ENCODE measurements at regions not wholly inside any gene's neighbourhood (a gene's known extent, or its start where the extent isn't known, plus 50 kb on each side); places are given as distances from the start of the nearest gene placed in this dataset.
A peak's percentile ranks its signal among the peaks of the same experiment; 100 is the strongest.

- Mint-ChIP-seq H3K27me3 (peaks cover 14 to 26% (median 25%) of the 10 kb centered on the region in 3 donors), H3K27ac (no peak overlapping the region), H3K4me3 (no peak overlapping the region), H3K9me3 (no peaks in the 10 kb centered on the region), H3K36me3 (no peaks in the 10 kb centered on the region), H3K4me1 (no peaks in the 10 kb centered on the region)
- DNase-seq (no peak), ATAC-seq (ENCODE audit: low read depth in 2 of 2) (no peak)
Measured at GRCh38 chr14:61211476-61212255, 69.5 kb downstream of the TMEM30B start.

DNA sequence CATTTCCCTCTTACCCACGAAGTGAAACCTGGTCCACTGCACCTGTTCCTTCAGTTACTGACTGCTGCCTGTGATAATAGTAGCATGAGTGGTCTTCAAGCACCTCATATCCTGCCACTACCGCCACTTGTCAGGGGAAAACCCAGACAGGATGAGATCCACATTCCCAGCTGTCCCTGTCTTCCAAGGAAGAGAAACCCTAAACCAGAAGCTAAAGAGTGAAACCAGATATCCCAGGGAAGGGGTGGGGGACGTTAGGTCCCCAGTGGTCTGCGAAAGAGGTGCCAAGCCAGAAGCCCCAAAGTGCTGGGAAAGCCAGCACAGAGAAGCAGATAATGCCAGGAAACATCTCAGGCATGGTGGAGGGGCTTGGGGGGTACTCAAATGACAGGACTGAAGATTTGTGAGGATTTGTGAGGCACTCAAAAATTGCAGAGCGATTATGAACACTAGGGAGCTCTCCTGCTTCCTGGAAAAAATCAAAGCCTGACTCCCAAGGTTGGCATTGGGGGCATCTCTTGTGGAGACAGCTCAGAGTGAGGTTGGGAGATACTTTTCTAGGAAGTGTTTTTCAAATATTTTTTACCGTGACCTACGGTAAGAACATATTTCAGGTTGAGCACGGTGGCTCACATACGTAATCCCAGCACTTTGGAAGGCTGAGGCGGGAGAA, 77.9 kb downstream of the TMEM30B start:
- DNase-seq (no peak), ATAC-seq (ENCODE audit: low read depth in 2 of 2) (no peak)
- Mint-ChIP-seq H3K27me3 (peaks cover 34 to 42% (median 39%) of the 10 kb centered on the region in 3 donors), H3K36me3 (no peaks in the 10 kb centered on the region), H3K27ac (no peak overlapping the region), H3K4me3 (peak overlapping the region in 1 of 8 donors; percentile 21), H3K4me1 (no peaks in the 10 kb centered on the region), H3K9me3 (peaks cover 0 to 2% (median 0%) of the 10 kb centered on the region in 7 donors)

- ATAC-seq (ENCODE audit: low read depth in 2 of 2) (no peak), DNase-seq (no peak)
- H3K36me3 Mint-ChIP-seq = no peaks in the 10 kb centered on the region
- H3K27me3 Mint-ChIP-seq = peaks cover 37 to 52% (median 48%) of the 10 kb centered on the region in 3 donors
- H3K27ac Mint-ChIP-seq = peak overlapping the region in 1 of 6 donors; percentile 70
- no peaks in the 10 kb centered on the region for H3K4me1 Mint-ChIP-seq
- peaks cover 0 to 2% (median 0%) of the 10 kb centered on the region in 7 donors for H3K9me3 Mint-ChIP-seq
- no peak overlapping the region for H3K4me3 Mint-ChIP-seq
Measured at GRCh38 chr14:61202124-61202523, 79.0 kb downstream of the TMEM30B start.

DNA sequence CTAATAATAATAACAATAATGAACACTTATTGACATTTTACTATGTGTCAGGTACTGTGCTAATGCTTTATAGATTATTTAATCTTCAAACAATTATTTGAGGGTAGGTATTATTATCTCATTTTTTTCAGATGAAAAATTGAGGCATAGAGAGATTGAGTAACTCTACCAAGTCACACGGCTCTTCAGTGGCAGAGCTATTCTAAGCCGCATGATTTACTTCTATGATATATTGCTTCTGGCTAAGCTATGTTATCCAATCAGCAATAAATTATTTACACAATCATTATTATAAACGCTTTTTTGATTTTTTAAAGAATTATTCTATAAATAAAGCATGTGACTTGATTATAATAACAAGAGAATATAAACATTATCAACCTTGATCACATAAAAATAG, 80.0 kb downstream of the TMEM30B start:
- H3K27me3 Mint-ChIP-seq = peaks cover 36 to 55% (median 54%) of the 10 kb centered on the region in 3 donors

GRCh38 chr14:61197416-61197815, 83.7 kb downstream of the TMEM30B start:
- peaks cover 0 to 12% (median 4%) of the 10 kb centered on the region in 7 donors for H3K9me3 Mint-ChIP-seq
- ATAC-seq (ENCODE audit: low read depth in 2 of 2) (no peak), DNase-seq (no peak)
- no peak overlapping the region for H3K4me3 Mint-ChIP-seq
- peaks cover 55 to 60% (median 58%) of the 10 kb centered on the region in 3 donors for H3K27me3 Mint-ChIP-seq
- no peak overlapping the region for H3K27ac Mint-ChIP-seq
- no peaks in the 10 kb centered on the region for H3K4me1 Mint-ChIP-seq
- H3K36me3 Mint-ChIP-seq = peaks cover 0 to 10% of the 10 kb centered on the region in 2 donors

More for the DNA sequence above, 80.0 kb downstream of the TMEM30B start:
- Mint-ChIP-seq H3K4me3 (no peak overlapping the region), H3K27ac (no peak overlapping the region), H3K4me1 (no peaks in the 10 kb centered on the region), H3K9me3 (peaks cover 0 to 2% (median 0%) of the 10 kb centered on the region in 7 donors), H3K36me3 (no peaks in the 10 kb centered on the region)
- DNase-seq (no peak), ATAC-seq (ENCODE audit: low read depth in 2 of 2) (no peak)

- Mint-ChIP-seq H3K4me1 (no peaks in the 10 kb centered on the region), H3K27ac (peak overlapping the region in 1 of 6 donors; percentile 6), H3K36me3 (peaks cover 0 to 10% of the 10 kb centered on the region in 2 donors), H3K4me3 (no peak overlapping the region), H3K9me3 (peaks cover 0 to 12% (median 4%) of the 10 kb centered on the region in 7 donors), H3K27me3 (peaks cover 57 to 60% (median 59%) of the 10 kb centered on the region in 3 donors)
- no peak for DNase-seq
- ATAC-seq (ENCODE audit: low read depth in 2 of 2) = no peak
Measured at GRCh38 chr14:61196792-61197191, 84.3 kb downstream of the TMEM30B start.

- Mint-ChIP-seq H3K4me3 (no peak overlapping the region), H3K9me3 (peaks cover 0 to 12% (median 4%) of the 10 kb centered on the region in 7 donors), H3K4me1 (no peaks in the 10 kb centered on the region), H3K27ac (no peak overlapping the region), H3K27me3 (peaks cover 63 to 67% (median 65%) of the 10 kb centered on the region in 3 donors), H3K36me3 (peaks cover 0 to 10% of the 10 kb centered on the region in 2 donors)
- DNase-seq (no peak), ATAC-seq (ENCODE audit: low read depth in 2 of 2) (no peak)
Measured at GRCh38 chr14:61196034-61196433, 85.1 kb downstream of the TMEM30B start.

GRCh38 chr14:61193476-61193875, 87.7 kb downstream of the TMEM30B start:
- Mint-ChIP-seq H3K9me3 (peaks cover 0 to 12% (median 4%) of the 10 kb centered on the region in 7 donors), H3K4me3 (no peak overlapping the region), H3K36me3 (peaks cover 0 to 10% of the 10 kb centered on the region in 2 donors), H3K27me3 (peaks cover 72 to 74% (median 73%) of the 10 kb centered on the region in 3 donors), H3K27ac (no peak overlapping the region), H3K4me1 (peaks cover 6 to 9% (median 8%) of the 10 kb centered on the region in 3 donors)
- DNase-seq = no peak
- no peak for ATAC-seq (ENCODE audit: low read depth in 2 of 2)

DNA sequence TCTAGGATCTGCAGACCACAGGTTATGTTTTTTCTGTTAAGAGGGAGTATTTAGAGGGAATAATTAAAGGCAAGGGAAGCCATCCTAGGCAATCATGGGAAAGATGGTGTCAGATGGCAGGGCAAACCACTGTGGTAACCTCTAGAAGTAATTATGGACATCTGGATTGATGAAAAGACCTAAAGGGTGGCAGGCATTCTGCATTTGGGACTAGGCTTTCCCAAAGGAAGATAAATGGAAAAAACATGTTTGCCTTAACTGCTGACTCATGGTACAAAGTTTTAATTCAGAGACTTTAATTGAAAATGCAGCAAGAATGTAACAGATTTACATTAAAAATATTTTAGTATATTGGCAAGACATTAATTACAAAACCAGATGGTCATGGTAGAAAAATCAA, 88.1 kb downstream of the TMEM30B start:
- Mint-ChIP-seq H3K27ac (no peak overlapping the region), H3K9me3 (peaks cover 0 to 12% (median 4%) of the 10 kb centered on the region in 7 donors), H3K27me3 (peaks cover 67 to 69% (median 68%) of the 10 kb centered on the region in 3 donors), H3K4me3 (no peak overlapping the region), H3K4me1 (peaks cover 6 to 9% (median 8%) of the 10 kb centered on the region in 3 donors), H3K36me3 (peaks cover 0 to 10% of the 10 kb centered on the region in 2 donors)
- no peak for ATAC-seq (ENCODE audit: low read depth in 2 of 2)
- no peak for DNase-seq

GRCh38 chr14:61191733-61192132, 89.4 kb downstream of the TMEM30B start:
- Mint-ChIP-seq H3K4me1 (peaks cover 6 to 9% (median 8%) of the 10 kb centered on the region in 3 donors), H3K4me3 (no peak overlapping the region), H3K27me3 (peaks cover 55 to 60% (median 58%) of the 10 kb centered on the region in 3 donors), H3K36me3 (peaks cover 0 to 10% of the 10 kb centered on the region in 2 donors), H3K9me3 (peaks cover 0 to 12% (median 4%) of the 10 kb centered on the region in 7 donors), H3K27ac (no peak overlapping the region)
- no peak for ATAC-seq (ENCODE audit: low read depth in 2 of 2)
- DNase-seq = no peak

GRCh38 chr14:61190341-61190740, 90.8 kb downstream of the TMEM30B start:
- H3K4me3 Mint-ChIP-seq = no peak overlapping the region

GRCh38 chr14:61188978-61189808, 91.9 kb downstream of the TMEM30B start:
- H3K36me3 Mint-ChIP-seq = no peaks in the 10 kb centered on the region
- H3K27me3 Mint-ChIP-seq = peaks cover 54 to 69% (median 56%) of the 10 kb centered on the region in 3 donors
- peaks cover 0 to 3% (median 0%) of the 10 kb centered on the region in 7 donors for H3K9me3 Mint-ChIP-seq
- ATAC-seq (ENCODE audit: low read depth in 2 of 2) (no peak), DNase-seq (no peak)
- peaks cover 6 to 9% (median 8%) of the 10 kb centered on the region in 3 donors for H3K4me1 Mint-ChIP-seq
- peak overlapping the region in 4 of 8 donors; percentile 7 to 40 (median 12) for H3K4me3 Mint-ChIP-seq
- peak overlapping the region in 1 of 6 donors; percentile 18 for H3K27ac Mint-ChIP-seq

More at GRCh38 chr14:61190341-61190740, 90.8 kb downstream of the TMEM30B start:
- peaks cover 6 to 9% (median 8%) of the 10 kb centered on the region in 3 donors for H3K4me1 Mint-ChIP-seq
- ATAC-seq (ENCODE audit: low read depth in 2 of 2) (no peak), DNase-seq (no peak)
- H3K27me3 Mint-ChIP-seq = peaks cover 56 to 63% (median 58%) of the 10 kb centered on the region in 3 donors
- no peak overlapping the region for H3K27ac Mint-ChIP-seq
- H3K36me3 Mint-ChIP-seq = peaks cover 0 to 4% of the 10 kb centered on the region in 2 donors
- peaks cover 0 to 5% (median 1%) of the 10 kb centered on the region in 7 donors for H3K9me3 Mint-ChIP-seq

GRCh38 chr14:61188196-61188595, 92.9 kb downstream of the TMEM30B start:
- ATAC-seq (ENCODE audit: low read depth in 2 of 2) (no peak), DNase-seq (no peak)
- Mint-ChIP-seq H3K9me3 (peaks cover 0 to 3% (median 0%) of the 10 kb centered on the region in 7 donors), H3K4me3 (no peak overlapping the region), H3K27ac (no peak overlapping the region), H3K4me1 (peaks cover 6 to 9% (median 8%) of the 10 kb centered on the region in 3 donors), H3K27me3 (peaks cover 54 to 67% (median 56%) of the 10 kb centered on the region in 3 donors), H3K36me3 (no peaks in the 10 kb centered on the region)
